B cell (primary cell): ENCODE measurements at regions not wholly inside any gene's neighbourhood (a gene's known extent, or its start where the extent isn't known, plus 50 kb on each side); places are given as distances from the start of the nearest gene placed in this dataset.

ENCODE experiments used
- ATAC-seq: fragments of 200-7000 bp; cut with Tn5 transposase; one replicate; pipeline ENCODE4 v1.10.0; 2021; ENCODE audit warnings: low read depth, mild to moderate bottlenecking, moderate number of reproducible peaks, moderate library complexity
- CTCF ChIA-PET: fragments of 350-600 bp; sonication (Branson Sonifier 250); formaldehyde crosslinking; loops from one replicate; lab custom pipeline; 2021; ENCODE audit warnings: antibody characterized with exemption, inconsistent platforms; lab: Charles Lee
- POLR2A ChIA-PET: fragments of 350-600 bp; sonication (Branson Sonifier 250); formaldehyde crosslinking; loops from one replicate; lab custom pipeline; 2021; ENCODE audit warnings: antibody characterized with exemption; lab: Charles Lee
- DNase-seq: peaks from one replicate; pipeline ENCODE4 v3.0.0; 2013
- H2AFZ ChIP-seq: 2 replicates; pipeline ENCODE4 v1.6.1; 2012; ENCODE audit warnings: mild to moderate bottlenecking, low read depth, low read length; ENCODE audit not compliant: insufficient read depth, poor library complexity, severe bottlenecking
- H3K27ac ChIP-seq, 2 donors: 1 replicate in 1 of 2; 2 replicates in 1 of 2; pipeline ENCODE4 v1.5.1; 2012 to 2013; ENCODE audit warnings: low read length in 2 of 2, mild to moderate bottlenecking in 2 of 2, moderate library complexity in 1 of 2
- H3K27me3 ChIP-seq, 4 experiments: fragments of 200-600 bp in 1 of 4; sonication (generic) in 1 of 4; replicated peaks in 1 of 4; 1 replicate in 2 of 4; 2 replicates in 2 of 4; pipeline versions ENCODE4 v1.6.1 to v1.7.0; 2013 to 2016; ENCODE audit warnings: low read length in 3 of 4, mild to moderate bottlenecking in 2 of 4, mixed read lengths in 1 of 4, moderate library complexity in 1 of 4; ENCODE audit not compliant: insufficient read depth in 4 of 4, control insufficient read depth in 3 of 4; ENCODE audit errors: control extremely low read depth in 1 of 4
- H3K36me3 ChIP-seq, 2 experiments: replicated peaks in 1 of 2; 1 replicate in 1 of 2; 2 replicates in 1 of 2; pipeline versions ENCODE4 v1.6.1 to v1.7.1; 2013; ENCODE audit warnings: low read length in 1 of 2; ENCODE audit not compliant: insufficient read depth in 2 of 2, control insufficient read depth in 1 of 2; ENCODE audit errors: control extremely low read depth in 1 of 2, extremely low read depth in 1 of 2
- H3K4me1 ChIP-seq, 2 donors: fragments of 200-600 bp in 1 of 2; sonication (generic) in 1 of 2; 1 replicate in 1 of 2; 2 replicates in 1 of 2; pipeline versions ENCODE4 v1.5.1 to v1.6.1; 2013 to 2017; ENCODE audit warnings: low read length in 2 of 2; ENCODE audit not compliant: control insufficient read depth in 2 of 2, insufficient read depth in 2 of 2
- H3K4me2 ChIP-seq: replicated peaks from 2 replicates; pipeline ENCODE3; 2012; ENCODE audit warnings: mild to moderate bottlenecking, low read depth, low read length; ENCODE audit not compliant: poor library complexity, severe bottlenecking
- H3K4me3 ChIP-seq, 5 experiments: fragments of 200-600 bp in 1 of 5; sonication (generic) in 1 of 5; 1 replicate in 3 of 5; 2 replicates in 2 of 5; pipeline versions ENCODE4 v1.5.1 to v1.7.0; 2011 to 2016; ENCODE audit warnings: low read length in 4 of 5, mild to moderate bottlenecking in 4 of 5, low read depth in 2 of 5, control low read depth in 1 of 5, moderate library complexity in 1 of 5; ENCODE audit not compliant: insufficient read depth in 1 of 5; ENCODE audit errors: control extremely low read depth in 1 of 5, extremely low read depth in 1 of 5
- H3K79me2 ChIP-seq: fragments of 200-600 bp; sonication (generic); one replicate; pipeline ENCODE4 v1.6.0; 2016; ENCODE audit warnings: low read length; ENCODE audit not compliant: control insufficient read depth, insufficient read depth
- H3K9ac ChIP-seq: fragments of 200-600 bp; sonication (generic); 2 replicates; pipeline ENCODE4 v1.6.1; 2017; ENCODE audit warnings: mild to moderate bottlenecking, low read length, moderate library complexity
- H3K9me3 ChIP-seq, 3 donors: one replicate each; pipeline versions ENCODE4 v1.6.1 to v1.7.1; 2013; ENCODE audit warnings: low read length in 2 of 3; ENCODE audit not compliant: control insufficient read depth in 2 of 3, insufficient read depth in 1 of 3; ENCODE audit errors: control extremely low read depth in 1 of 3
- H4K20me1 ChIP-seq: 2 replicates; pipeline ENCODE4 v1.6.0; 2012; ENCODE audit warnings: mild to moderate bottlenecking, low read length; ENCODE audit not compliant: insufficient read depth, control insufficient read depth, poor library complexity, severe bottlenecking
- H3K27ac Mint-ChIP-seq: one replicate; pipeline ENCODE4 v1.8.0; 2021; ENCODE audit warnings: mixed read lengths
- H3K27me3 Mint-ChIP-seq: one replicate; pipeline ENCODE4 v1.8.0; 2021; ENCODE audit warnings: mixed read lengths
- H3K4me1 Mint-ChIP-seq: one replicate; pipeline ENCODE4 v1.8.0; 2021; ENCODE audit warnings: mixed read lengths
- H3K4me3 Mint-ChIP-seq: one replicate; pipeline ENCODE4 v1.8.0; 2021; ENCODE audit warnings: mixed read lengths
- H3K9me3 Mint-ChIP-seq: one replicate; pipeline ENCODE4 v1.8.0; 2022; ENCODE audit warnings: mixed read lengths; ENCODE audit not compliant: insufficient read depth
- EZH2 ChIP-seq: IDR thresholded peaks from 2 replicates; pipeline ENCODE4 v1.6.1; 2012; ENCODE audit warnings: borderline replicate concordance, low read depth, mild to moderate bottlenecking, moderate library complexity, low read length; ENCODE audit not compliant: insufficient read depth, poor library complexity, severe bottlenecking
- WGBS: methylation state at CpG from one replicate; pipeline ENCODE4 v1.1.5; 2013; ENCODE audit warnings: missing lambda C conversion rate; ENCODE audit not compliant: insufficient coverage; 5-methylcytosine and 5-hydroxymethylcytosine counted together
- intact Hi-C: fragments of 100-400 bp; cut with micrococcal nuclease; formaldehyde crosslinking; loops from one replicate; pipeline ENCODE4 v1.10.0; 2022
- TF ChIP-seq, protein P1 (sequence below): fragments of 200-600 bp; IDR thresholded peaks from one replicate; pipeline ENCODE4 v1.8.0; 2022; ENCODE audit warnings: antibody characterized with exemption, mild to moderate bottlenecking

- Histone ChIP-seq H3K27me3 (no peaks in the 10 kb centered on the region), H3K27ac (no peak overlapping the region), H4K20me1 (no peaks in the 10 kb centered on the region), H3K9ac (no peak overlapping the region), H3K4me1 (no peaks in the 10 kb centered on the region), H3K36me3 (no peaks in the 10 kb centered on the region), H2AFZ (no peak overlapping the region), H3K79me2 (no peaks in the 10 kb centered on the region), H3K9me3 (peaks cover 0 to 4% (median 0%) of the 10 kb centered on the region in 3 donors), H3K4me3 (no peak overlapping the region), H3K4me2 (no peak overlapping the region)
- no peak overlapping the region for H3K4me3 Mint-ChIP-seq
- ChIA-PET CTCF (no interaction called here), POLR2A (no interaction called here)
- intact Hi-C loops: no loop called here
- H3K27me3 Mint-ChIP-seq: no peaks in the 10 kb centered on the region
- no peaks in the 10 kb centered on the region for H3K4me1 Mint-ChIP-seq
- 80% methylated on average over 1 of the region's 5 CpGs for WGBS
- TF ChIP-seq, protein P1, sequence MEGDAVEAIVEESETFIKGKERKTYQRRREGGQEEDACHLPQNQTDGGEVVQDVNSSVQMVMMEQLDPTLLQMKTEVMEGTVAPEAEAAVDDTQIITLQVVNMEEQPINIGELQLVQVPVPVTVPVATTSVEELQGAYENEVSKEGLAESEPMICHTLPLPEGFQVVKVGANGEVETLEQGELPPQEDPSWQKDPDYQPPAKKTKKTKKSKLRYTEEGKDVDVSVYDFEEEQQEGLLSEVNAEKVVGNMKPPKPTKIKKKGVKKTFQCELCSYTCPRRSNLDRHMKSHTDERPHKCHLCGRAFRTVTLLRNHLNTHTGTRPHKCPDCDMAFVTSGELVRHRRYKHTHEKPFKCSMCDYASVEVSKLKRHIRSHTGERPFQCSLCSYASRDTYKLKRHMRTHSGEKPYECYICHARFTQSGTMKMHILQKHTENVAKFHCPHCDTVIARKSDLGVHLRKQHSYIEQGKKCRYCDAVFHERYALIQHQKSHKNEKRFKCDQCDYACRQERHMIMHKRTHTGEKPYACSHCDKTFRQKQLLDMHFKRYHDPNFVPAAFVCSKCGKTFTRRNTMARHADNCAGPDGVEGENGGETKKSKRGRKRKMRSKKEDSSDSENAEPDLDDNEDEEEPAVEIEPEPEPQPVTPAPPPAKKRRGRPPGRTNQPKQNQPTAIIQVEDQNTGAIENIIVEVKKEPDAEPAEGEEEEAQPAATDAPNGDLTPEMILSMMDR: no peak
- TF ChIP-seq EZH2: no peak
- ATAC-seq: no peak
- H3K27ac Mint-ChIP-seq: no peak overlapping the region
- DNase-seq: no peak
- H3K9me3 Mint-ChIP-seq: no peaks in the 10 kb centered on the region
These were observed 100.5 kb downstream of the AASDH start for GRCh38 chr4:56286763-56287162.

GRCh38 chr4:56283375-56283774 is 103.9 kb downstream of the AASDH start:
- Mint-ChIP-seq H3K4me3 (no peak overlapping the region), H3K4me1 (no peaks in the 10 kb centered on the region), H3K27me3 (no peaks in the 10 kb centered on the region), H3K9me3 (no peaks in the 10 kb centered on the region), H3K27ac (no peak overlapping the region)
- DNase-seq (no peak), ATAC-seq (no peak)
- TF ChIP-seq, protein P1: no peak
- TF ChIP-seq EZH2: no peak
- Histone ChIP-seq H3K27me3 (no peaks in the 10 kb centered on the region), H3K27ac (no peak overlapping the region), H3K4me3 (no peak overlapping the region), H4K20me1 (no peaks in the 10 kb centered on the region), H3K36me3 (no peaks in the 10 kb centered on the region), H3K4me2 (no peak overlapping the region), H2AFZ (no peak overlapping the region), H3K4me1 (no peaks in the 10 kb centered on the region), H3K9me3 (peaks cover 0 to 4% (median 0%) of the 10 kb centered on the region in 3 donors), H3K9ac (no peak overlapping the region), H3K79me2 (no peaks in the 10 kb centered on the region)
- POLR2A ChIA-PET: no interaction called here
- WGBS: 100% methylated on average over 2 of the region's 2 CpGs
- intact Hi-C loops: no loop called here
- CTCF ChIA-PET: no interaction called here
